ENCODE measurements at regions not wholly inside any gene's neighbourhood (a gene's known extent, or its start where the extent isn't known, plus 50 kb on each side); places are given as distances from the start of the nearest gene placed in this dataset.

DNA sequence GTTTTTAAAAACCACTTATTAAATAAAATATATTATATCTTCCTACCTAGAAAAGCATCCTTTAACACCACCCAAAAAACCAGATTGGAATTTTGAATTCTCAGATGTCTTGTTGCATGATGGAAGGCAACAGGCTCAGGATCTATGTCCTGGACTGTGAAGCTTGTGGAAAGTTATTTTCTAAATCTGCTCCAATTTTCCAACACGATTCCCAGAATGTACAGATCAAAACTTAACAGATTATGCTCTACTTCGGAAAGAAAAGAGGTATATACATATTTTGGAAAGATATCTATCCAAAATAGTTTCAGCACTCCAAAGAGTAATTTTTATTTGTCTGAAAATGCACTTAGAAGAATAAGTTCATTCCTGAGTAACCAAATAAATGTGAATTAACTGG is 291.7 kb upstream of the EMCN start:
- Histone ChIP-seq H4K20me1 (ENCODE audit: control insufficient read depth, insufficient read depth, insufficient read length) (no peaks in the 10 kb centered on the region), H3K14ac (ENCODE audit: insufficient read depth, low read length) (no peak overlapping the region), H2AK5ac (ENCODE audit: insufficient read length, low read length) (no peak overlapping the region), H3K79me1 (ENCODE audit: insufficient read depth, low read depth, low read length, poor library complexity, severe bottlenecking) (no peaks in the 10 kb centered on the region), H3K4me2 (ENCODE audit: insufficient read depth, insufficient read length, low read length) (no peak overlapping the region), H3K56ac (ENCODE audit: insufficient read length, low read depth, low read length) (no peak overlapping the region), H3T11ph (ENCODE audit: low read length) (no peak overlapping the region), H4K8ac (replicated peaks; ENCODE audit: insufficient read length, low read depth, low read length) (no peak overlapping the region), H2BK15ac (ENCODE audit: low read depth, low read length) (no peak overlapping the region), H2AFZ (ENCODE audit: low read length) (no peak overlapping the region), H2BK5ac (ENCODE audit: insufficient read length, low read length) (no peak overlapping the region), H3K79me2 (ENCODE audit: insufficient read depth, low read length) (no peaks in the 10 kb centered on the region), H4K5ac (ENCODE audit: insufficient read length, low read depth, low read length) (no peak overlapping the region), H2BK20ac (ENCODE audit: low read depth, low read length, poor library complexity, severe bottlenecking) (no peak overlapping the region), H2BK12ac (ENCODE audit: insufficient read length, low read depth, low read length) (no peak overlapping the region), H3K4ac (ENCODE audit: low read depth, low read length) (no peak overlapping the region), H3K23ac (ENCODE audit: insufficient read length, low read depth, low read length) (no peak overlapping the region), H3K4me1 (ENCODE audit: insufficient read depth, low read length) (no peaks in the 10 kb centered on the region; the same call in 1 of the 2 replicates), H2BK120ac (ENCODE audit: low read depth, low read length, poor library complexity, severe bottlenecking) (no peak overlapping the region), H3K18ac (ENCODE audit: insufficient read length, low read depth, low read length) (no peak overlapping the region), H4K91ac (ENCODE audit: insufficient read length, low read depth, low read length) (no peak overlapping the region), H3K23me2 (ENCODE audit: insufficient read length, low read depth, low read length, poor library complexity, severe bottlenecking) (no peaks in the 10 kb centered on the region), H3K27me3 (ENCODE audit: insufficient read depth, low read length) (no peaks in the 10 kb centered on the region; the same call in 1 of the 2 replicates), H3K9ac (ENCODE audit: extremely low read depth, insufficient read length, low read length) (no peak overlapping the region), H3K27ac (ENCODE audit: insufficient read length, low read depth, low read length) (no peak overlapping the region), H3K9me3 (ENCODE audit: control insufficient read depth, low read depth, low read length) (no peaks in the 10 kb centered on the region)
- Mint-ChIP-seq H3K4me3 (no peak overlapping the region), H3K9me3 (no peaks in the 10 kb centered on the region; a peak in 1 of 5 replicates), H3K27me3 (ENCODE audit: low read depth) (peaks cover 10% of the 10 kb centered on the region), H3K4me1 (peaks cover 33 to 43% of the 10 kb centered on the region in 2 experiments), H3K27ac (no peak overlapping the region), H3K36me3 (ENCODE audit: insufficient read depth in 1 of 3, low read depth in 3 of 3) (no peaks in the 10 kb centered on the region; a peak in 1 of 7 replicates)
- WGBS (ENCODE audit: extremely low coverage, insufficient read length, low lambda C conversion rate): no CpG with 5 or more reads among the region's 2 CpGs
- DNase-seq: no peak
- no peak for TF ChIP-seq CTCF (conservative IDR thresholded peaks at IDR 0.05)

Data from H9 (cell line).